ENCODE measurements at regions not wholly inside any gene's neighbourhood (a gene's known extent, or its start where the extent isn't known, plus 50 kb on each side); places are given as distances from the start of the nearest gene placed in this dataset.

- TF ChIP-seq POLR2AphosphoS5 (IDR thresholded peaks at IDR 0.05; ENCODE audit: low read depth, low read length) = no peak
- TF ChIP-seq TAF1 (IDR thresholded peaks at IDR 0.05; ENCODE audit: borderline replicate concordance, insufficient read depth, low read length) = no peak
- TF ChIP-seq SIN3A (IDR thresholded peaks at IDR 0.05; ENCODE audit: borderline replicate concordance, insufficient read depth, low read length) = no peak
- TF ChIP-seq REST (IDR thresholded peaks at IDR 0.05; ENCODE audit: insufficient read depth in 1 of 2, low read depth in 2 of 2, low read length in 2 of 2) = no peak
These were observed 222.6 kb downstream of the SOD2 start for GRCh38 chr6:159470397-159470796.
